Uterus (tissue), 2 donors: ENCODE measurements at regions not wholly inside any gene's neighbourhood (a gene's known extent, or its start where the extent isn't known, plus 50 kb on each side); places are given as distances from the start of the nearest gene placed in this dataset.

ENCODE experiments used
- CTCF ChIP-seq, 4 experiments: fragments of 200-600 bp in 2 of 4; fragments of 450-650 bp in 2 of 4; sonication (generic) in 2 of 4; IDR thresholded peaks; one replicate each; pipeline ENCODE4 v1.5.1; 2016 to 2019; ENCODE audit warnings: antibody characterized with exemption in 4 of 4, mild to moderate bottlenecking in 2 of 4, moderate library complexity in 1 of 4
- POLR2A ChIP-seq, 2 donors: fragments of 450-650 bp; IDR thresholded peaks; one replicate each; pipeline ENCODE4 v1.6.1; 2016; ENCODE audit warnings: antibody characterized with exemption in 2 of 2, mild to moderate bottlenecking in 1 of 2, moderate library complexity in 1 of 2

GRCh38 chr6:19945843-19946358 is 108.7 kb downstream of the ID4 start:
- TF ChIP-seq CTCF (IDR thresholded peaks at IDR 0.05) (no peak), POLR2A (IDR thresholded peaks at IDR 0.05) (no peak)
